GM04504 (cell line): ENCODE measurements at regions not wholly inside any gene's neighbourhood (a gene's known extent, or its start where the extent isn't known, plus 50 kb on each side); places are given as distances from the start of the nearest gene placed in this dataset.
A peak's percentile ranks its signal among the peaks of the same experiment; 100 is the strongest.

Source experiments
- DNase-seq: peaks from one replicate; pipeline ENCODE4 v3.0.0-alpha.2; 2012; ENCODE audit warnings: low read depth

DNA sequence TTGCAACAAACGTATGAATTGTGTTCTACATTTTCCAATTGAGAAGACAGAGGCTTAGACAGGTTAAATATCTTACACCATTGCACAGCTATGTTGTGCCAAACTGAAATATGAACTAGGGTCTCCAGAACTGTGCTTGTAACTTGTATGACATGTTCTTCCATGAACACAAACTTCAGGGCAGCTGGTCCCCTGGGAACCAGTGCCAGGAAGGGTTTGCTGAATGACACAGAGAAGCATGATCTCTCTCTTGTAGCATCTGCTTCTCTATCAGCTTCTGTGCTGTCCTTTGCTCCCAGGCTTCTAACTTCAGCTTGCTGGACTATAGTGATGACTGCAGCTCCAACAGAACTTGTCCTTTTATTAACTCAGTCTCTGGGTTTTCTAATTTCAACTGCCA lies 385.5 kb downstream of the SIPA1L2 start:
- no peak for DNase-seq

DNA sequence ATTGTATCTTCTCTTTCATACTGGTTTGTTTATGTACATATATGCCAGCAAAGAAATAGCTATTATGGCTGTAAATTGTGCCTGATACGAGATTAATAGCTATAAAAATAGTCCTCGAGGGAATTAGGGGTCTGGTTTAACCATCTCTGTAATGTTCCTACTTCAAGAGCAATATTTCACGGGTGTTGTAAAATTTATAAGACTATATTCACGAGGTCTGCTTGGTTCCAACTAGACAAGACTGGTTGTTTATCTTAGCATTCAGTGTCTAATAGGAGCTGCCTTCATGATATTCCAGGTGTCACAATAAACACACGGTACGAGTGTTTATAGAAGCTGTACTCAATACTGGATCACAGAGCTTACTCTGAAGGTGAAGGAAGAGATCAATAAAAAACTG lies 389.9 kb downstream of the SIPA1L2 start:
- no peak for DNase-seq

DNA sequence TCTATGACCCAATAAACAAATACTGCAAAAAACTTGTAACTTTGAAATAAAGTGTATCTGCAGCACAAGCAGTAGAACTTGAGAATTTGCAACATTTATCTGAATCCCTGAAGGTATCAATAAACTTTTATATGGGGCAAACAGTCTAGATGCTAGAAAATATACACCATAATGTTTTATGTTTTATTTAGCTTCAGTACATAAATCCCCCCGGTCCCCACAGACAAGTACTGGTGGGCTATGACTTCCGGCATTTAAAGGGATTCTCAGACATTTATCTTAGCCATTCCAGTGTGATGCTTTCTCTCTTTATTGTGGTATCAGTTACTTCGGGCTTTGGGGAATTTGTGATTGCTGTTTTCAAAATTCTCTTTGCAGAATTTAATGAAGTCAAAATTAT lies 390.4 kb downstream of the SIPA1L2 start:
- DNase-seq: no peak

DNA sequence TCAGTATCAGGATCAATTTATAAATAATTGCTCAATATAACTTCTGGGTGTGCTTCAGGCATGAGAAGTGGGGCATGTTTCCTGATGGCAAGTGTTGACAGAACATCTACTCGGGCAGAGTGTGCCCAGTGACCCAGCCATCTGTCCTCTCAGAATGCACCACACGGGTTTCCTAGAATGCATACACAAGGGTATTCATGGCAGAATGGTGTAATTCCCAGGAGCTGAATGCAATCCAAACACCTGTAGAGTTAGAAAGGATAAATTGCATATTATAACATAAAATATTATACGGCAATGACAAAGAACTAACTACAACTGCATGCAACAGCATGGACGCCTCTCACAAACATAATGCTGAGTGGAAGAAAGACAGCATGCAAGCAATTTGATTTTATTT lies 391.9 kb downstream of the SIPA1L2 start:
- no peak for DNase-seq

DNA sequence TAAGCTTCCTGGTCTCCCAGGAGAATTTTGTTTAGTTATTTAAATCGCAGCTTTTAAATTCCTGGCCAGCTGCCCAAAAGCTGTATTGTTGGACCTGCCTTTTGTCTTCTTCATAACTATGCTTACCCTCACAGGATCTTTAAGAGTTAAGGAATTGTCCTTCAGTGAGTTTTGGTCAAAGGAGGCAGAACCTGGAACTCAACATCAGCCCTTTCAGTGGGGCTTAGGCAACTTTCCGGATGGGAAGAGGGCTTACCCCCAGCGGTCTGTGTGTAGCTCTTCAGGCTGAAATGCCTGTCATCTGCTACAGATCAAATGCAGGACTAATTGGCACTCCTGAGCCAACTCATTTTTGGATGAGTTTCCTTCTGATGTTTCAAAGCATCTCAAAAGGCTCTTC lies 402.6 kb downstream of the SIPA1L2 start:
- no peak for DNase-seq

DNA sequence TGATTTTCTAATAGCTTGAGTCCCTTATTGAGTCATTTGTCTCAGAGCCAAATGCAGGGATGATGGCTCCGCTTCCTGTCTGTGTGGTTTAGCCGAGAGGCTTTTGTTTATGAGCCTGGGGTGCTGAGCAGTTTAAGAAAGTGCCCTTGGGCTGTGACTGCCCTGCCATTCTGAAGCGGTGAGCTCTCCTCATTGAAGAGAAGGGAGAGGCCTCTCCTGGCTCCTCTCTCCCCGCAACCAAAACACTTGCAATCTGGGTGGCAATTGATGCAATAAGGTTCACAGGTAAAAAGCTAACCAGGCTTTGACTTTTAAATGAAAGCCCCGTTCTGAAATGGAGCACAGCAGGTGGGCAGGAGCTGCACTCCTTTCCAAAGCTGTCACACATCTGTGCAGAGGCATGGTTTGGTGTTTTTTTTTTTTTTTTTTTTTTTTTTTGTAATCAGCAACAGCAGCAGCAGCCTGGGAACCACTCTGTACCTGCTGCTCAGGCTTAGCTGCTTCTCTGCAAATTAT lies 403.7 kb downstream of the SIPA1L2 start:
- DNase-seq: peak; percentile 75

DNA sequence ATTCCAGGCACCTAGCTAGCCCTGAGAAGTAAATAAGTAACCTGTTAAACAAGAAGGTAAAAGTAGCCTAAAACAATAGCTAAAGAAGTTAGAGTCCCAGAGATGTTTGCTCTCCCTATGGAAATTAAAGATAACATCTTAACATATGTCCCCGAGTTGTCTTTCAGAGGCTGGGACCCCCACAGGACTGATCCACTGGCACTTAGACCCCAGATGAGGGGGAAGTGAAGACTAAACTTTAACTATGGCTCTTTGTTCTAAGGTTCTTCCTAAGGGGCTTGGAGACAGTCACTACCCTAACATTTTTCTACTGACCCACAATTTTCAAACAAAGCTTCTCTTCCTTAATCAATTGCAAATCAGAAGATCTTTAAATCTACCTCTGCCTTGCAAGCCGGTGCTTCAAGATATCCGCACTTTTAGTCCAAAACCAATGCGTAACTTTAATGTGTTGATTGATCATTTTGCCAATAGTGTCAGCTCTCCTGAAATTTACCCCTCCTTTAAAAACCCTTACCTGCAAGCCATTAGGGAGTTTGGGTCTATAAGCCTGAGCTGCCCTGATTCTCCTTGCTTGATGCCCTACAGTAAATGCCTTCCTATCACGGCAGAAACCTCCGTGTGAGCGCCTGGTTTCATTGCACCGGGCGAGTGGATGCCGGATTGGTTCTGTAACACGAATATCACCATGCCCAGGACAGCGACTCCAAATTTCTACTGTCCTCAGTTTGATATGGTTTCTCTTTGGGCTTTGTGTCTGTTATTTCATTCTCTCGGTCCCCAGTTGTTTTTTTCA lies 404.4 kb downstream of the SIPA1L2 start:
- no peak for DNase-seq

DNA sequence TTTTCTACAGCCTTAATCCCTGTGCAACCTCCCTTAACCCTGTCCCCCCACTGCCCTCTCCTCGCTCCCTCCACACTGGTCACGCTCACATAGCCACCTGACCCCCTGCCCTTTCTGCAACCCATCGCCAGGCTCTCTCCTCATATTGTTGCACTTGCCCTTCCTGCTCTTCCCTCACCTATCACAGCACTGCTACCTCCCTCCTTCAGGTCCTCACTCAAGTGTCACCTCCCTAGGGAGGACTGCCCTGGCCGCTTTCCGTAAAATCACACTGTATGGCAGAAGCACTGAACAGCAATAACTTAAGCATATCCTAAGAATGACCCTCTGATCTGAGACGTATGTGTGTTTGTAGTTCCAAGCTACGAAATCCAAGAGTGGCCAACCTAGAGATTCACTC lies 406.0 kb downstream of the SIPA1L2 start:
- DNase-seq: no peak

DNA sequence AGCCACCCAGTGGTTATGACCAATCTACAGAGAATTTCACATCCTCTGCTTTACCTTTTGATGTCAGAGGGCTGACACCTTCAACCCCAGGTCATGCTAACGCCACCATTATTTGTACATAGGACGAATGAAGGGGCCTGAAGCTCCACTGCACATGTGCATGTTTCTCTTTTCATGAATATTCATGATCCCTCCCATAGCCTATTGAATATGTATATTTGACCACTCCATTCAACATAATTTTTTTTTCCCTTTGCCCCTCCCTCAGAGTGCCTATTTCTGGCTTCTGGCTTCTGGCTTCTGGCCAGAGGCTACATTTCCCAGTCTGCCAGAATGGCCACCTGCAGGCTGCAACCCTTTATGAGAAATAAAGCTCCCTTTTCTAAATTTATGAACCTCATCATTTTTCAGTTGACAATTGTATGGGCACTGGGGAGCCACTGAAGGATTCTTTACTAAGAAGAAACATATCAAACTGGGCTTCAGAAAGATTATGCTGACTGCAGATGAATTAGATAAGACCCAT lies 406.7 kb downstream of the SIPA1L2 start:
- DNase-seq: no peak

DNA sequence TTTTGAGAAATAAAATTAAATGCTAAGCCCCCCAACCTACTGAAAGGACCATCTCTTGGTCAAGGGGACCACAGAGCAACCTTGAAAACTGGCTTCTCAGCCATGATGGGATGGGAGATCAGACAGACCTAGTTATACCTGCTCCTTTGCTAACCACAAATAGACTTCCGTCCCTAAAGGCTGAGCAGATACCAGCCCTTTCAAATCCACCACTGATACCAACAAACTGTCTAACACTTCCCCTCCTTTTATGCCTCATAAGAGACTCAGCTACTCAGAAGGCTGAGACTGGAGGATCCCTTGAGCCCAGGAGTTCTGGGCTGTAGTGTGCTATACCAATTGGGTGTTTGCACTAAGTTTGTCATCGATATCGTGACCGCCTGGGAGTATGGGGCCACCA lies 407.3 kb downstream of the SIPA1L2 start:
- DNase-seq: no peak

DNA sequence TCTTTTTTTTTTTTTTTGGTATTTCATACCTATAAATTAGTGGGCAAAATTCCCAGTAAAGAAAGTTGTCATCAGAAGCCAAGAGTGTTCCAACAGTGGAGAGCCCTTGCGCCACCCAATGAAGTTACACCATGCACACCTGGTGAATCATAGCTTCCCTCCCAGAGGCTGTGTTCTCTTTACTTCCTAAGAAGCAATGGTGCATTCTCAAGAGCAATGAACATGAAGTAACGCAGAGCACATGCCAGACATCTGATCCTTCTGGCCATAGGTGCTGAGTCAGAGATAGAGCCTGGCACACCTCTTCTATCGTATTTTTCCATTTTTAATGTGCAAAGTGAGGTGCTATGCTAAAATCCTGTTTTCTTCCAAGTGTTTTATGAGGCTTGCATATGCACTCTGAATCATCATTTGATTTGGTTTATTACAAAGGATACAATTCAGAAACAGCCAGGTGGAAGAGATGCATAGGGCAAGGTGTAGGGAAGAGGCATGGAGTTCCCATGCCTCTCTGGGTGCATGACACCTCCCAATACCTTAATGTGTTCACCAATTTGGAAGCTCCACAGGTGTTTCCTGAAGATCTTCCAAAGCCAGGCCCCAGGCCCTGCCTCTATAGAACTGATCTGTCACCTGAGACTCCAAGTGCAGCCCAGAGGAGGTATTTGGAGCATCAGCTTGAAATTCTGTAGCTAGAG lies 408.0 kb downstream of the SIPA1L2 start:
- DNase-seq: no peak

DNA sequence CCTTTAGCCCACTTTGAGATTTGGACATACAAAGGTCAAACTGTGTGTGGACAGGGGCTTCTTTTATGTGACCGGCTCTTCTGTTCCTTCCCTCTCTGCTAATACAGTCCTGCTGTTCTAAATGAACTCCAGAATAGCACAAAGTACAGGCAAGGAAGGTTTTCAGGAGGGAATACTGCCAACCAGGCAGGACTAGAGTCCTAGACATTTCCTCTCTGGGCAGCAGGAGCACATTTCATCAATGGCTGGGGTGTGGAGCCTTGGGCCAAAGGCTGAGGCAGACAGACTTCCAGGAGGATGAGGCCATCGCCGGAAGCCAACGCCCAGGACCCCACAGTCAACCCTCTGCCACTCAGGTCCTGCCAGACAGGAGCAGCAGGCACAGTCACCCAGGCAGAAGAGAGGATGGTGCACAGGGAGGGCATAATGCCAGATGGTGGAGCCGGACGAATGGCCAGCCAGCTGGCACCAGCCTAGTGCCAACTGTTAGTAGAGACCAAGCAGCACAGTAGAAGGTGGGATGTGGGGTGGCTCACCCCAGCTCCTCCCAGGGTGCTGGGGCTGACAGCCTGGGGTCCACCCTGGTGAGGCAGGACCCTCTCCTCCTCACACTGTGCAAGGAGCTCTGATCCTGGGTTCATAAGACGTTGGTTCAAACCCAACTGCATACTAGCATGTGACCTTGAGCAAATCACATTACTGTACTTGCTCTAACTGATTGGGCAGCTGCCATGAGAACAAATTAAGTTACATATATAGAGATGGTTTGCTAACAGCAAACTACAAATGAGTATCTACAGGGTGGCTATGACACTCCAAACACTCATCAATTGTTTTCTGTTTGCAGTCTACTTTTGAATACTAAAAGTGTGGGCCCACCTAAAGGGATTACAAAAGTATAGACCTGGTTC lies 410.7 kb downstream of the SIPA1L2 start:
- no peak for DNase-seq

DNA sequence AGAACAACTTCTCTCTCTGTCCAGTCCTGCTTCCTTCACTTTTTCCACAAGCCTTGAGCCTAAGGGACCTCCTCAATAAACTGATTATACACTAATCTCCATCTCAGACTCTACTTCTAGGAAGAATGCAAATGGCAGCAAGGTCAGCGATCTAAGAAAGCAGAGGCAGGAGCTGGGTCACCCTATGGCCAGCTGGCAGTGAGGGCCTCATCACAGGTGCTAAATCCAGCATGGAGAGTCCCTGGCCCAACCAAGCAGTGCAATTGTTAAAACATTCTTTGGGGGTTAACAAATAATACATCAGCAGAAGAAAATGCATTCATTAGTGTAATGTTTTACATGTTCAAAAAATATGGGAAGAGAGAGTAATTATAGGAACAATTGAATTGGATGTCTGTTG lies 416.0 kb downstream of the SIPA1L2 start:
- no peak for DNase-seq

DNA sequence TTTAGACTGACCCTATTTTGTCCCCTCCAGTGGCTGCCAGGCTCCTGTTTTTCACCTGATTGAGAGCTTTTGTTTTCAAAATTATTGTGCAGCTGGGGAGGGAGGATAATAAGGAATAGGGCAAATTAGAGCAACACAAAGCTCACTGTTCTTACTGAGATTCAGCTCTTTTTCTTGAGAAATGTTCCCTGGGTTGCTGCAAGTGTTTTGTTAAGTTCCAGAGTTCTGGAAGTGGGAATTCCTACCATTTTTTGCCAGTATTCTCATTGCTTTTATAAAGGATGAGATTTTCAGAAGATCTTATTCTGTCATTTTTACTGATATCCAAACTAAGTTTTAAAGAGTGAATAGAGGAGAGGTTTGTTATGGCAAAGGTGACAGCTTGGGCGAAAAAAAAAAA lies 417.7 kb downstream of the SIPA1L2 start:
- no peak for DNase-seq

DNA sequence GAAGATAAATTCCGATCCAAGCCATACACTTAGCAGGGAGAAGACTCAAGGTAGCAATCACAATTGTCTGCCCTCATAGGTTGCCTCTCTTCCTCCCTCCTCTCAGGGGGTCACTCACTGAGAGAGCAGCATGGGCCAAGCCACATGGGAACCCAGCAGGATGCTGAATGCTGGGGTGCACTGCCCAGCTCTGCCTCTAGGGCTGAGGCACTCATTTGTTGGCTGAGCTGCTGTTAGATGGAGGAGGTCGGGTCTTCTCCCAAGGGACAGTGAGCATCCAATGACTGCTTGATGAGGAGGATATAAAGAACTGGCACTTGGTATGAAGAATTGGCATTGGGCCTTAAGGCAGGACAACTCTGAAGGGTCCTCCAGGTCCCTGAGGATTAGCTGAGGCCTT lies 418.8 kb downstream of the SIPA1L2 start:
- DNase-seq: no peak

DNA sequence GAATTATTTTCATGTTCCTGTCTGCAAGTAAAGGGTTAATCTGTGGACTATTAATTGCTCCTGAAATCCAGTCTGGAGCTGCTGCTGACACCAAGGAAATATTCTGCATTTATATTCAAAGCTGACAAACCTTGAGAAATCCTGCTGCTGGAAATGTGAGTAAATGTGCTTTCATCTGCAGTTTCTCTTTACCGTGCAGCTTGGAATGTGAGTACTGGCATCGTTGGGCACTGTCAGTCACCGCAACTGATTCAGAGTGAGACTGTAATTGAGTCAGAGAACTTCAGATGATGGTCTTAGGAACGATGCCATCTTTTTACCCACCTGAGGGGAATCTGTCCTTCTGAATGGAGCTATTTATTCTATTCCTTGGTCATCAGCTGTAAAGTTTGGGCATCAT lies 420.6 kb downstream of the SIPA1L2 start:
- no peak for DNase-seq

DNA sequence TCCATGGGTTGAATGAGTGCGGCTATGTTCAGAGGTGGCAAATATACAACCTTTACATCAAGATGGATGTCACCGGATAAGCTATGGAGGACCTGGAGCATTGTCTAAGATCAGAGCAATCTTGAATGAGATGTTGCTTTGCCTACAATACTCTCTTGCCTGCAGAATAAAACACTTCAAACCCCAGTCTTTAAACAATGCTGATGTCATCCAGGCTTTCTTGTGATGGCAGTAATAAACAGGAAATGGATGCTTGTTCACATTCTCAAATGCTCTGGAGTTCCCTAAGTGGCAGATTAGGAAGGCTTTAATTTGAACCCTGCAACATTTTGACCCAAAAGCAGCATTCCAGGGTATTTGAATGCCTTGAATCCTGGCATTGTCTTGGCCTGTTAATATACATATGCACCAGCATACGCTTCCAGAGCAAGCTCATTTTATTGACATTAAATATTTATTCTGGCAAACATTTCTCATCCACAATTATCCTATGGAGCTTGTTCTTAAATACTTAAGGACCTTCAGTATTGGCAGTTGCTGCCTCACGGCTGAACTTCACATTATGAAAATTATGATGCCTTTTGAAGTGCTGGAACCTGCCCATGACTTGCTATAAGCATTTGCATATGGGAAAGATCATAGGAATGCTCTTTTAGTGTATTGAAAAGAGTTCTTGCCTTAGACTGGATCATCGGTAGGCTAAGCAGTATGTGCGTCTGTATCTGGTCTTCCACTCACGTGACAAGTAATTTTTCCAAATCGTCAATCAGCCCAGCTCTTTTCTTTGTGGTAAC lies 422.7 kb downstream of the SIPA1L2 start:
- no peak for DNase-seq

DNA sequence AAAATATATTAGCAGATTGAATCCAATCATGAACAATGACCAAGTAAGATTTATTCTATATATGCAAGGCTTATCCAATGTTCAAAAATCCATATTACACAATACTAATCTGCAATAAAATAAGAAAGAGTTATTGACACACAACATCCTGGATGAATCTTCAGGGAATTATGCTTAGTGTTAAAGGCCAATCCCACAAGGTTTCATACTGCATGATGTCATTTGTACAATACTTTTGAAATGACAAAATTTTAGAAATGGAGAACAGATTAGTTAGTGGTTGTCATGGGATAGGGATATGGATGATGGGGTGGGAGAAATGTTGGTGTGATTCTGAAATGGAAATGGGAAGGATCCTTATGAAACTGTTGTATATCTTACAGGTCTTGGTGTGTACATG lies 425.7 kb downstream of the SIPA1L2 start:
- no peak for DNase-seq

DNA sequence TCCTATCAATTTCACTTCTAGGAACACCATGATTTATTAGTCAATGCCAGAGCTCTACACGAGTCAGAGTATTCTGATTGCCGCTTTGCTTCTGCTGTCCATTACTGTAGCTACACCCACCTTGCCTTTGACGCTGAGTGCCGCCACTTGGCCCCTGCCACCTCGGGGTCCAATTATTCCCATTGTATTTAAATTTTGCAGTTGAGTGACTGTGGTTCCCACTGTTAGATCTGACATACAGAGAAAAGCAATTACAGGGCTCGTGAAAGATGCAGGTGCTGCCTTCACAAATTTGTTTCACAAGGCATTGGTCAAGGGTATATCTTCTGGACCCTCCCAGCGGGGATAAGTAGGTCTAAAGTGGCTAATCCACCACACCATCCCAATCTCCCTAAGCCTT lies 428.9 kb downstream of the SIPA1L2 start:
- no peak for DNase-seq

DNA sequence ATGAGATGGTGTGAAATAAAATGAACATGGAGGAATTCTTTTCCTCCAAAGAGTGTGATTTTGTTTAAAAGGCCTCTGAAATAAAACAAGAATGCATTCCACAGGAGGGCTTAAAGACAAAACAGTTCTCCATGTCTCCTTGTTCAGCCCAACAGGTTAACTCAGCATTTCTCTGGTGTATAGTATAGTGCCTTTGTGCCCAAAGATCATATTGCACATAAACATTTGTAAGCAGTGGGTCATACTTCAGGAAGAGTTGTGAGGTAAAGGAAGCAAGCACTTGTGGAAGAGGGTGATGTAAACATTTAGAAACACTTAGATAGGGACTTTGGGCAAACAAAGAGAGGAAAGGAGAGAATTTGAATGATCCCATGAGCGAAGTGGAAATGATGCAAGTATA lies 433.9 kb downstream of the SIPA1L2 start:
- no peak for DNase-seq

DNA sequence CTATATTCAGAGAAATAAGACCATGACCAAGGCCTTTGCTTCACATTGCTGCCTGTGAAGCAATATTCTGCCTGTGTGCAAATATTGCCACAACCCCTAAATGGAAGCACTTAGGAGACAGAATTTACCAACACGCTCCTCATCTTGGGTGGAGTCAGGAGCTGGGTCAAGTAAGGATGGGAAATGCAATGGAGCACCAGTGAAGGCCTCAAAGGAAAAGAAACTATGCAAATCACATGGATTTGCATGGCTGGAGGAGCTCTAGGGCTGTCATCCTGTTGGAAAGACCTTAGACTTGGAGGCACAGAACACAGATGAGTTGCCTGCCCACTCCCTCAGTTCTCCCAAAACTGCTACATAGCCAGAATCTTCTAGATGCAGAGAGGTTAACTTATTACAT lies 435.5 kb downstream of the SIPA1L2 start:
- DNase-seq: no peak

DNA sequence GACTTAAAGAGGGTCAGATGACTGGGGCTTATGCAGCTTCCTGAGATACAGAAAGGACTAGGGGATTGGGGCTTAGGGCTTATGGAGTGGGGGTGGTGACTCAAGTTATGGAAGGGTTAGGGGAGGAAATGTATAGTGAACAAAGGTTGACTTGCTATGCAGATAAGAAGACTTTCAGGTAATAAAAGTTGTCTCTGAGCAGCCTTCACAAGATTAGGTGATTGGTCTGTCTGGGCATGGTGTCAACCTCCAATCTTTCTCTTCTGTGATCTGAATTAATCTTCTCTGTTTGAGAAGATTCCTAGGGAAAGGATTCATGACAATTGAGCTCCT lies 436.5 kb downstream of the SIPA1L2 start:
- no peak for DNase-seq
